Skeletal muscle tissue (tissue), 3 donors: ENCODE measurements at regions not wholly inside any gene's neighbourhood (a gene's known extent, or its start where the extent isn't known, plus 50 kb on each side); places are given as distances from the start of the nearest gene placed in this dataset.

Experiments used
- H3K27ac ChIP-seq: one replicate; pipeline ENCODE4 v1.7.0; 2013; ENCODE audit warnings: mild to moderate bottlenecking, low read depth, low read length, inconsistent platforms
- H3K27me3 ChIP-seq, 3 donors: one replicate each; pipeline ENCODE4 v1.7.0; 2013; ENCODE audit warnings: low read length in 3 of 3; ENCODE audit not compliant: control insufficient read depth in 3 of 3, insufficient read depth in 3 of 3
- H3K36me3 ChIP-seq, 3 donors: one replicate each; pipeline ENCODE4 v1.7.0; 2013; ENCODE audit warnings: low read length in 3 of 3; ENCODE audit not compliant: control insufficient read depth in 3 of 3, insufficient read depth in 3 of 3
- H3K4me1 ChIP-seq, 3 donors: one replicate each; pipeline ENCODE4 v1.7.0; 2013; ENCODE audit warnings: low read length in 3 of 3, mild to moderate bottlenecking in 3 of 3; ENCODE audit not compliant: control insufficient read depth in 3 of 3, insufficient read depth in 3 of 3
- H3K4me3 ChIP-seq, 3 donors: one replicate each; pipeline ENCODE4 v1.7.0; 2013; ENCODE audit warnings: low read length in 3 of 3
- H3K9ac ChIP-seq, 3 donors: one replicate each; pipeline ENCODE4 v1.7.0; 2013; ENCODE audit warnings: low read length in 3 of 3, mild to moderate bottlenecking in 3 of 3, moderate library complexity in 2 of 3, low read depth in 1 of 3
- H3K9me3 ChIP-seq, 3 donors: one replicate each; pipeline ENCODE4 v1.7.0; 2013; ENCODE audit warnings: low read length in 3 of 3; ENCODE audit not compliant: control insufficient read depth in 3 of 3
- donor health status: Osteomylitis.

GRCh38 chr2:75415731-75416130 is 145.0 kb downstream of the EVA1A start:
- Histone ChIP-seq H3K4me1 (no peaks in the 10 kb centered on the region), H3K36me3 (no peaks in the 10 kb centered on the region), H3K27ac (no peak overlapping the region), H3K9ac (no peak overlapping the region), H3K9me3 (no peaks in the 10 kb centered on the region), H3K4me3 (no peak overlapping the region), H3K27me3 (peaks cover 0 to 4% (median 0%) of the 10 kb centered on the region in 3 donors)

DNA sequence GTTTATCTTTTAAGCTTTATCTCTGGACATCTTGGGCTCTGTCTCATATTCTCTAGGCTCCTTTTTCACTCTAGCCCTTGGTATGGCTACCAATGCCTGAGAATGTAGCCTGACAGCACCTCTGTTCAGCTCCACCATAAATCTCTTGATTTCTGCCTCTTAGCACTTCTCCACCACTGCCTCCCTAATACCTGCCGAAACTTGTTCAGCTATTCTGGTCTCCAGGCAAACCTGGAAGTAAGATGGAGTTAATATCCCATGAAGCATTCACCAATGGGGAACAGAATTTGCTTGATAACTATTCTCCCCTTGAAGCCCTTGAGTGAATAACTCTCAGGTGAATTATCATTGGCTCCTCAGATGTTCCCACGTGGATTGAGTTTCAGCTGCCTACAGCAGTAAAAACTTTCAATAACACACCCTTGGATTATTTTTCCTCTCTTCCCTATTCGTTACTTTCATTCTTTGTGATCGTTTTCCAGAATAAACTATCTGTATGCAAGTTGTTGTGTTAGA is 145.6 kb downstream of the EVA1A start:
- no peaks in the 10 kb centered on the region for H3K9me3 ChIP-seq
- H3K27ac ChIP-seq = no peak overlapping the region
- no peak overlapping the region for H3K4me3 ChIP-seq
- H3K9ac ChIP-seq = no peak overlapping the region
- H3K27me3 ChIP-seq = peaks cover 0 to 4% (median 0%) of the 10 kb centered on the region in 3 donors
- no peaks in the 10 kb centered on the region for H3K4me1 ChIP-seq
- no peaks in the 10 kb centered on the region for H3K36me3 ChIP-seq

DNA sequence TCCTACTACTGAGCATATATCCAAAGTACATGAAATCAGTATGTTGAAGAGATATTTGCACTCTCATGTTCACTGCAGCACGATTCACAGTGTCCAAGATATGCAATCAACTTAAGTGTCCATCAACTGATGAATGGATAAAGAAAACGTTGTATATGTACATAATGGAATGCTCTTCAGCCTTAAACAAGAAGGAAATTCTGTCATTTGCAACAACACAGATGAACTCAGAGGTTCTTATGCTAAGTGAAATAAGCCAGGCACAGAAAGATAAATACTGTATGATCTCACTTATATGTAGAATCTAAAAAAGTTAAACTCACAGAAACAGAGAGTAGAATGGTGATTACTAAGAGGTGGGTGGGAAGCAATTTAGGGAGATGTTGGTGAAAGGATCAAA is 149.2 kb downstream of the EVA1A start:
- Histone ChIP-seq H3K9me3 (peaks cover 0 to 4% (median 2%) of the 10 kb centered on the region in 3 donors), H3K27me3 (peaks cover 0 to 7% (median 0%) of the 10 kb centered on the region in 3 donors), H3K36me3 (no peaks in the 10 kb centered on the region), H3K4me3 (no peak overlapping the region), H3K9ac (no peak overlapping the region), H3K4me1 (no peaks in the 10 kb centered on the region), H3K27ac (no peak overlapping the region)

DNA sequence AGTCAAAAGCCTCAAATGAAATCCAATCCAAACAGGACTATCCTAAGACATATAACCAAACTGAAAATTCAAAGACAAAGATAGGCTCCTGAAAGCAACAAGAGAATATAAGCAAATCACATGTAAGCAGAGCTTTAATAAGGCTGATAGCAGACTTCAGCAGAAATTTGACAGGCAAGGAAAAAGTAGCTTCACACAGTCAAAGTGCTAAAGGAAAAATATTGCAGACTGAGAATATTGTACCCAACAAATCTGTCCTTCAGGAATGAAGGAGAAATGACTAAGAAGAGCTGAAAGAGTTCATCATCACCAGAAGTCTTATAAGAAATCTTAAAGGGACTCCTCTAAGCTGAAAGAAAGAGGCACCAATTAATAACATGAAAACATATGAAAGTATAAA is 150.0 kb downstream of the EVA1A start:
- H3K4me3 ChIP-seq = no peak overlapping the region
- peaks cover 0 to 4% (median 2%) of the 10 kb centered on the region in 3 donors for H3K9me3 ChIP-seq
- H3K9ac ChIP-seq = no peak overlapping the region
- no peaks in the 10 kb centered on the region for H3K4me1 ChIP-seq
- no peak overlapping the region for H3K27ac ChIP-seq
- no peaks in the 10 kb centered on the region for H3K36me3 ChIP-seq
- H3K27me3 ChIP-seq = peaks cover 0 to 4% (median 0%) of the 10 kb centered on the region in 3 donors

DNA sequence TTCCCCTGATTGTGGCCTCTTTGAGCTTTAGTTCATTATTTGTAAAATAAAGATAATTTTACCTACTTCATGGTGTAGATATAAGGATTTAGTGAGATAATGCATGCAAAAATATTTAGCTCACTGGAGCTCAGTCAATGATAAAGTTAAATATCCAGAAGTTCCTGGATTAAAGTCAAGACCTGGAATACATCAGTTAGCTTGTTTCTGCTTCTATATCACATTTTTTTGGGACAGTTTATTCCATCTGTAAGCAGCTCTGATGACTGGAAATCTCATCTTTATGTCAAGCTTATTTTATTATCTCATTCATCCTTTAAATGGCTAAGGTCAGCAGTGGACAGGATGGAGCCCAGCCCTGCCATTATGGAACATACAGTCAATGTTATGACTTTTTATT is 152.0 kb downstream of the EVA1A start:
- peaks cover 0 to 4% (median 2%) of the 10 kb centered on the region in 3 donors for H3K9me3 ChIP-seq
- no peak overlapping the region for H3K9ac ChIP-seq
- H3K4me1 ChIP-seq = no peaks in the 10 kb centered on the region
- H3K36me3 ChIP-seq = no peaks in the 10 kb centered on the region
- H3K27me3 ChIP-seq = peaks cover 0 to 4% (median 0%) of the 10 kb centered on the region in 3 donors
- no peak overlapping the region for H3K27ac ChIP-seq
- H3K4me3 ChIP-seq = no peak overlapping the region

GRCh38 chr2:75407038-75407530 is 153.7 kb downstream of the EVA1A start:
- Histone ChIP-seq H3K4me1 (no peaks in the 10 kb centered on the region), H3K9me3 (peaks cover 0 to 4% (median 2%) of the 10 kb centered on the region in 3 donors), H3K4me3 (no peak overlapping the region), H3K27me3 (peaks cover 0 to 4% (median 0%) of the 10 kb centered on the region in 3 donors), H3K27ac (no peak overlapping the region), H3K36me3 (no peaks in the 10 kb centered on the region), H3K9ac (no peak overlapping the region)

- no peak overlapping the region for H3K9ac ChIP-seq
- peaks cover 0 to 4% (median 2%) of the 10 kb centered on the region in 3 donors for H3K9me3 ChIP-seq
- H3K4me3 ChIP-seq = no peak overlapping the region
- H3K4me1 ChIP-seq = no peaks in the 10 kb centered on the region
- no peaks in the 10 kb centered on the region for H3K36me3 ChIP-seq
- H3K27me3 ChIP-seq = peaks cover 0 to 4% (median 0%) of the 10 kb centered on the region in 3 donors
- H3K27ac ChIP-seq = no peak overlapping the region
Observed at GRCh38 chr2:75406131-75406581, 154.6 kb downstream of the EVA1A start.

GRCh38 chr2:75405000-75405399 is 155.7 kb downstream of the EVA1A start:
- Histone ChIP-seq H3K9ac (no peak overlapping the region), H3K4me1 (no peaks in the 10 kb centered on the region), H3K4me3 (no peak overlapping the region), H3K9me3 (peaks cover 0 to 4% (median 2%) of the 10 kb centered on the region in 3 donors), H3K36me3 (no peaks in the 10 kb centered on the region), H3K27ac (no peak overlapping the region), H3K27me3 (peaks cover 0 to 4% (median 0%) of the 10 kb centered on the region in 3 donors)

DNA sequence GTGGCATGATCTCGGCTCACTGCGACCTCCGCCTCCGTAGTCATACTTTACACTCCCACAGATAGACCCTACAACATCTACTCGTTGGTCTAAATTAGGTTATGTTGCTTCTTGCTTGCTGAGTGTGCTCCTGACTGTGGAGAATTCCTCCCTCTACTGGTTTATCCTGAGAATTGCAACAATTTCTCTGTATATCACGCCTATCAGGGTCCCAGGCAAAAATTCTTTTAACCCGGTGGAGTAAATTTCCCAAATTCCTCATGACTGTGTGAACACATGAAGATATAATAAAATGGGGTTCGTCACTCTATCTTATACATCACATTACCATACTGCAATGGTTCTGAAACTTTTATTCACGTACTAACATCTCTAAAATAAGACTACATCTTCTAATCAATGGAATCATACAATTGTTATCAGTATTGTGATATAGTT is 156.7 kb downstream of the EVA1A start:
- Histone ChIP-seq H3K36me3 (no peaks in the 10 kb centered on the region), H3K9me3 (no peaks in the 10 kb centered on the region), H3K9ac (no peak overlapping the region), H3K27ac (no peak overlapping the region), H3K4me1 (no peaks in the 10 kb centered on the region), H3K27me3 (peaks cover 0 to 4% (median 0%) of the 10 kb centered on the region in 3 donors), H3K4me3 (no peak overlapping the region)

DNA sequence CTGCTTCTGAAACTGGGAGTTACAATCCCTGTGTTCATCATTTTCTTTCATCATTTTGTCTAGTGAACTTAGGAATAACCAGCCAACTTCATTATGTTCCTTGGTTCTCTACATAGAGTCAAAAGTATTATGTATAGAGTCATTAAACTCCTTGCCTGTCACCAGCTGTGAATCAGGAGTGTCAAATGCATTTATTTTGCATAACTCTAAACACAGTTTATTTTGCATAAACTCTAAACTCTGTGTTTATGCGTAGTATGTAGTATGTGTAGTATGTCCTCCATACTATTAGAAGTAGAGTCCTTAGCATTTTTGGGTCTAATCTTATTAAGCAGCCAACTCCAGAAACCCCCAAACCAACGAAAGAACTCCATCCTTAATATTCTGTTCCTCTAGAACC is 164.4 kb downstream of the EVA1A start:
- Histone ChIP-seq H3K27ac (no peak overlapping the region), H3K9me3 (no peaks in the 10 kb centered on the region), H3K4me1 (no peaks in the 10 kb centered on the region), H3K4me3 (no peak overlapping the region), H3K27me3 (no peaks in the 10 kb centered on the region), H3K36me3 (no peaks in the 10 kb centered on the region), H3K9ac (no peak overlapping the region)
